Activated CD8-positive, alpha-beta memory T cell treated with anti-CD3 and anti-CD28 coated beads, Interleukin-2, amount 10 ng/mL, durations not matched to agents 7 days and 5 days (primary cell): ENCODE measurements at regions not wholly inside any gene's neighbourhood (a gene's known extent, or its start where the extent isn't known, plus 50 kb on each side); places are given as distances from the start of the nearest gene placed in this dataset.
"Not testable (repeated sequence)": the region's sequence is repeated elsewhere in the genome, so short reads cannot be mapped to it uniquely, and the experiment has no call there.

Experiments used
- ATAC-seq: fragments of 150-1000 bp; cut with Tn5 transposase; one replicate; pipeline ENCODE4 v1.10.0; 2021; ENCODE audit warnings: moderate library complexity
- CTCF ChIA-PET: fragments of 350-600 bp; sonication (Branson Sonifier 250); formaldehyde crosslinking; loops from one replicate; lab custom pipeline; 2021; ENCODE audit warnings: antibody characterized with exemption; lab: Charles Lee
- DNase-seq: peaks from one replicate; pipeline ENCODE4 v3.0.0-alpha.2; 2020
- H3K27ac Mint-ChIP-seq: one replicate; pipeline ENCODE4 v1.8.0; 2021; ENCODE audit warnings: mild to moderate bottlenecking, mixed read lengths
- H3K27me3 Mint-ChIP-seq: one replicate; pipeline ENCODE4 v1.8.0; 2021; ENCODE audit warnings: mixed read lengths
- H3K36me3 Mint-ChIP-seq: one replicate; pipeline ENCODE4 v1.8.0; 2021; ENCODE audit warnings: mild to moderate bottlenecking, mixed read lengths
- H3K4me1 Mint-ChIP-seq: one replicate; pipeline ENCODE4 v1.8.0; 2021; ENCODE audit warnings: mixed read lengths
- H3K4me3 Mint-ChIP-seq: one replicate; pipeline ENCODE4 v1.8.0; 2021; ENCODE audit warnings: mild to moderate bottlenecking, moderate library complexity, mixed read lengths
- H3K9me3 Mint-ChIP-seq: one replicate; pipeline ENCODE4 v1.8.0; 2022; ENCODE audit warnings: low read depth, mixed read lengths

GRCh38 chr1:67908250-67908936 lies 75.1 kb upstream of the GNG12 start:
- DNase-seq (no peak), ATAC-seq (no peak)
- H3K9me3 Mint-ChIP-seq: no peaks in the 10 kb centered on the region
- H3K27ac Mint-ChIP-seq: no peak overlapping the region
- no peak overlapping the region for H3K4me3 Mint-ChIP-seq
- H3K36me3 Mint-ChIP-seq: no peaks in the 10 kb centered on the region
- H3K27me3 Mint-ChIP-seq: no peaks in the 10 kb centered on the region
- CTCF ChIA-PET: no interaction called here
- H3K4me1 Mint-ChIP-seq: no peaks in the 10 kb centered on the region

- H3K36me3 Mint-ChIP-seq, DNase-seq, CTCF ChIA-PET, H3K4me3 Mint-ChIP-seq, H3K4me1 Mint-ChIP-seq, H3K27ac Mint-ChIP-seq, H3K9me3 Mint-ChIP-seq, ATAC-seq, H3K27me3 Mint-ChIP-seq: not testable (repeated sequence)
These were observed 74.2 kb upstream of the GNG12 start for GRCh38 chr1:67907467-67907866.

GRCh38 chr1:67906015-67906414 lies 72.7 kb upstream of the GNG12 start:
- H3K27me3 Mint-ChIP-seq, H3K36me3 Mint-ChIP-seq, H3K4me1 Mint-ChIP-seq, ATAC-seq, H3K4me3 Mint-ChIP-seq, H3K9me3 Mint-ChIP-seq, DNase-seq, H3K27ac Mint-ChIP-seq, CTCF ChIA-PET: not testable (repeated sequence)

- ATAC-seq, H3K27ac Mint-ChIP-seq, DNase-seq, H3K36me3 Mint-ChIP-seq, H3K4me1 Mint-ChIP-seq, H3K9me3 Mint-ChIP-seq, H3K4me3 Mint-ChIP-seq, CTCF ChIA-PET, H3K27me3 Mint-ChIP-seq: not testable (repeated sequence)
These were observed 69.4 kb upstream of the GNG12 start for GRCh38 chr1:67902546-67903223.

- ATAC-seq (no peak), DNase-seq (no peak)
- no peak overlapping the region for H3K4me3 Mint-ChIP-seq
- no peaks in the 10 kb centered on the region for H3K9me3 Mint-ChIP-seq
- H3K27ac Mint-ChIP-seq: no peak overlapping the region
- CTCF ChIA-PET: no interaction called here
- H3K27me3 Mint-ChIP-seq: no peaks in the 10 kb centered on the region
- no peaks in the 10 kb centered on the region for H3K4me1 Mint-ChIP-seq
- no peaks in the 10 kb centered on the region for H3K36me3 Mint-ChIP-seq
These were observed 64.9 kb upstream of the GNG12 start for GRCh38 chr1:67898033-67898726.

GRCh38 chr1:67897270-67897949 lies 64.1 kb upstream of the GNG12 start:
- no peak overlapping the region for H3K27ac Mint-ChIP-seq
- H3K4me1 Mint-ChIP-seq: no peaks in the 10 kb centered on the region
- H3K4me3 Mint-ChIP-seq: no peak overlapping the region
- H3K36me3 Mint-ChIP-seq: no peaks in the 10 kb centered on the region
- H3K27me3 Mint-ChIP-seq: no peaks in the 10 kb centered on the region
- CTCF ChIA-PET: no interaction called here
- DNase-seq (no peak), ATAC-seq (no peak)
- no peaks in the 10 kb centered on the region for H3K9me3 Mint-ChIP-seq

- no peak for DNase-seq
- H3K27ac Mint-ChIP-seq: no peak overlapping the region
- H3K27me3 Mint-ChIP-seq: no peaks in the 10 kb centered on the region
- H3K4me3 Mint-ChIP-seq: no peak overlapping the region
- no peaks in the 10 kb centered on the region for H3K9me3 Mint-ChIP-seq
- no peak for ATAC-seq
- CTCF ChIA-PET: no interaction called here
- H3K4me1 Mint-ChIP-seq: no peaks in the 10 kb centered on the region
- H3K36me3 Mint-ChIP-seq: no peaks in the 10 kb centered on the region
These were observed 63.6 kb upstream of the GNG12 start for GRCh38 chr1:67896826-67897225.

DNA sequence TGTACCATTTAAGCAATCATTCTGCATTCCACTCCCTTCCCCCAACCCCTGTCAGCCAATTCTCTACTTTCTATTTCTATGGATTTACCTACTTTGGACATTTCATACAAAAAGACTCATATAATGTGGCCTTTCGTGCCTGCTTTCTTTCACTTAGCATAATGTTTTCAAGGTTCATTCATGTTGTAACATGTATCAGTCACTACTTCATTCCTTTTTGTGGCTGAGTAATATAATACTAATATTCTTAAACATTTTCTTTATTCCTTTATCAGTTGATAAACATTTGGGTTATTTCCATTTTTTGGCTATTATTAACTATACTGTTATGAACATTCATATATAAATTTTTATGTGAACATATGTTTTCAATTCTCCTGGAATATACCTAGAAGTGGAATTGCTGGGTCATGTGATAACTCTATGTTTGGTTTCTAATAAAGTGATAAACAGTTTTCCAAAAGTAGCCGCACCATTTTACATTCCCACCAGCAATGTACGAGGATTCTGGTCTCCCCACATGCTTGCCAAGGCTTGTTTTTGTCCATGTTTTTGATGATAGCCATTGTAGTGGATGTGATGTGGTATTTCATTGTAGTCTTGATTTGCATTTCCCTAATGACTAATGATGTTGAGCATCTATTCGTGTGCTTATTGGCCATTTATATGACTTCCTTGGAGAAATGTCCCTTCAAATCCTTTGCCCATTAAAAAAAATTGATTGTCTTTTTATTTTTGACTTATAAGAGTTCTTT lies 61.9 kb upstream of the GNG12 start:
- ATAC-seq (no peak), DNase-seq (no peak)
- Mint-ChIP-seq H3K9me3 (no peaks in the 10 kb centered on the region), H3K4me3 (no peak overlapping the region), H3K36me3 (no peaks in the 10 kb centered on the region), H3K4me1 (no peaks in the 10 kb centered on the region), H3K27ac (no peak overlapping the region), H3K27me3 (peaks cover 9% of the 10 kb centered on the region)
- CTCF ChIA-PET: no interaction called here

DNA sequence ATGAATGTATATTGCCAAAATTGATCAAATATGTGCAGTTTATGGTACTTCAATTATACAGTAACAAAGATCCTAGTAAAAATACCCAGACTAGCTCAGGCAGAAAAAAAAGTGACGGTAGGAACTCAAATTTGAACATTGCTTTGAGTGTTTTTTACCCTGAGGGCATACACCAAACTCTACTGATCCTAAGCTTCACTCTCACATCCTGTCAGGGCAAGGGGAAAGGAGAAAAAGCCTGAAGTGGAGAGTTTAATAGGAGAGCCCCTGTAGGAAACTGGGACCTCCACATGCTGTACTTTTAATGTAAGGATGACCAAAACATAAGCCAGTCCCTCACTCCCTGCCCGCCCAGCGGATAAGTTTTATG lies 59.8 kb upstream of the GNG12 start:
- Mint-ChIP-seq H3K4me1 (peaks cover 2% of the 10 kb centered on the region), H3K9me3 (no peaks in the 10 kb centered on the region), H3K36me3 (no peaks in the 10 kb centered on the region), H3K4me3 (no peak overlapping the region), H3K27me3 (peaks cover 9% of the 10 kb centered on the region), H3K27ac (no peak overlapping the region)
- DNase-seq (no peak), ATAC-seq (no peak)
- CTCF ChIA-PET: no interaction called here

GRCh38 chr1:67892476-67893125 lies 59.3 kb upstream of the GNG12 start:
- H3K36me3 Mint-ChIP-seq: no peaks in the 10 kb centered on the region
- ATAC-seq (no peak), DNase-seq (no peak)
- peaks cover 2% of the 10 kb centered on the region for H3K4me1 Mint-ChIP-seq
- H3K27me3 Mint-ChIP-seq: peaks cover 9% of the 10 kb centered on the region
- no peak overlapping the region for H3K27ac Mint-ChIP-seq
- H3K4me3 Mint-ChIP-seq: no peak overlapping the region
- CTCF ChIA-PET: no interaction called here
- no peaks in the 10 kb centered on the region for H3K9me3 Mint-ChIP-seq

DNA sequence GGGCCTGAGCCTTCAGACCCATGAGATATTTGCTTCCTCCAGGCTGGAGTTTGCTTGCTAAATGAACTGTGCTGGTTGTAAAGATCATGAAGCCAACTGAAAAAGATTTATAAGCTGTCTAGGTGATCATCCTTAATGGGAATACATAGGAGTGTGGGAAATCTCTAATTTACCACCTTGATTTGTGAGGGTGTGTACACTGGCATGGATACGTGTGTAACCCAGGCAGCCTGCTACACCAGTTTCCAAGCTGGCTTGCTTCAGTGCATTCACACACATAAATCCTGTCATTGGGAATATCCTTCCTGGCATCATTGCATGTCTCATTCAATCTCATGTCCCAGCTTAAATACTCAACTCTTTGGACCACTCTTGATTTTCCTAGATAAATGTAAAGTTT lies 57.6 kb upstream of the GNG12 start:
- DNase-seq: no peak
- Mint-ChIP-seq H3K4me1 (peaks cover 2% of the 10 kb centered on the region), H3K27ac (no peak overlapping the region), H3K27me3 (peaks cover 16% of the 10 kb centered on the region), H3K9me3 (no peaks in the 10 kb centered on the region), H3K36me3 (no peaks in the 10 kb centered on the region), H3K4me3 (no peak overlapping the region)
- no peak for ATAC-seq
- CTCF ChIA-PET: no interaction called here

DNA sequence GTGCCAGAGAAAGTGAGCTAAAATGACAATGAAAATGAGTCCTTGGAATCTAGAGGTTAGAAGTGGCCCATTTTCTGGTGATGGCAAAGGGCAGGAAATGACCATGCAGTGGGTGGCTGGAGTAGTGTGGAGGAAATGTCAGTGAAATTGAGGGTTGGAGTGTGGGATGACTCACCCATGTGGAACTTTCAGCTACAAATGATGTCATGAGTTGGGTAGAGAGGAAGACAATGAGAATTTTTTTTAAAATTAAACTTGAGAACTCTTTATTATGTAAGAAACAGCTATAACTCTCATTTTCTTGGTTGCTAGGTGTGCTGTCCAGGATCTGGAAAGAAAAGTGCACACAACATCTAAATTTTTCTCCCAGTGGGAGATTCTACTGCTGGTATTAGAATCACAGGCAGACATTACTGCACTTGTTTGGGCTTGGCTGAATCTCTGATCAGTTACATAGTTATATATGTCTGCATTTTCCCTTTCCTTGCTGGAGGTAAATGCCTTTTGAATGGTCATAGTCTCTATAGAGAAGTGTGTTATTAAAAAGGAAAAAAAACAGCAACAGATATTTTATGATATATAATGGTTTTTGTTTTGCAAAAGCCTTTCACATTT lies 56.8 kb upstream of the GNG12 start:
- H3K9me3 Mint-ChIP-seq: no peaks in the 10 kb centered on the region
- H3K4me3 Mint-ChIP-seq: no peak overlapping the region
- CTCF ChIA-PET: no interaction called here
- H3K27me3 Mint-ChIP-seq: peaks cover 17% of the 10 kb centered on the region
- peaks cover 2% of the 10 kb centered on the region for H3K4me1 Mint-ChIP-seq
- no peak for ATAC-seq
- DNase-seq: no peak
- H3K27ac Mint-ChIP-seq: no peak overlapping the region
- no peaks in the 10 kb centered on the region for H3K36me3 Mint-ChIP-seq
